ENCODE measurements at regions not wholly inside any gene's neighbourhood (a gene's known extent, or its start where the extent isn't known, plus 50 kb on each side); places are given as distances from the start of the nearest gene placed in this dataset.

- no peaks in the 10 kb centered on the region for H3K9me3 ChIP-seq (ENCODE audit: control insufficient read depth, insufficient read depth, low read depth, low read length)
- TF ChIP-seq ZNF366 (tag by site-specific recombination; conservative IDR thresholded peaks at IDR 0.05) (no peak), PRDM4 (tag by site-specific recombination; IDR thresholded peaks at IDR 0.05) (0 out of 2 replicates have a peak, but pooled peaks have one; percentile 13)
- no peak overlapping the region for H3K4me3 ChIP-seq (ENCODE audit: low read depth, low read length)
- H3K36me3 ChIP-seq (ENCODE audit: control insufficient read depth in 2 of 2, insufficient read depth in 1 of 2, low read length in 2 of 2) = no peaks in the 10 kb centered on the region
- CTCF ChIA-PET = interaction anchor here (0.6 to 1.1 kb wide), 2 partner anchors 73 to 286 kb away, joined by 3 read pairs; no protein-coding TSS in a partner anchor
- no peaks in the 10 kb centered on the region for H3K4me1 ChIP-seq (ENCODE audit: control insufficient read depth, insufficient read depth, low read length)
- POLR2A ChIA-PET = no interaction called here
- H3K27ac ChIP-seq (ENCODE audit: extremely low read depth, low read depth, low read length) = no peak overlapping the region
Observed at GRCh38 chr6:82785206-82785605, 280.4 kb downstream of the UBE3D start.

GRCh38 chr6:82786248-82786647 is 279.4 kb downstream of the UBE3D start:
- ChIA-PET CTCF (interaction anchor here (0.6 to 1.1 kb wide), 3 partner anchors 49 to 185 kb away, joined by 3 read pairs; no protein-coding TSS in a partner anchor), POLR2A (no interaction called here)
- no peaks in the 10 kb centered on the region for H3K4me1 ChIP-seq (ENCODE audit: control insufficient read depth, insufficient read depth, low read length)
- no peaks in the 10 kb centered on the region for H3K9me3 ChIP-seq (ENCODE audit: control insufficient read depth, insufficient read depth, low read depth, low read length)
- H3K27ac ChIP-seq (ENCODE audit: extremely low read depth, low read depth, low read length) = no peak overlapping the region
- no peak for TF ChIP-seq SP3 (tag by site-specific recombination; IDR thresholded peaks at IDR 0.05)
- H3K4me3 ChIP-seq (ENCODE audit: low read depth, low read length) = no peak overlapping the region
- no peaks in the 10 kb centered on the region for H3K36me3 ChIP-seq (ENCODE audit: control insufficient read depth in 2 of 2, insufficient read depth in 1 of 2, low read length in 2 of 2)

- H3K27ac ChIP-seq (ENCODE audit: extremely low read depth, low read depth, low read length) = no peak overlapping the region
- ChIA-PET POLR2A (no interaction called here), CTCF (no interaction called here)
- no peaks in the 10 kb centered on the region for H3K36me3 ChIP-seq (ENCODE audit: control insufficient read depth in 2 of 2, insufficient read depth in 1 of 2, low read length in 2 of 2)
- no peak overlapping the region for H3K4me3 ChIP-seq (ENCODE audit: low read depth, low read length)
- H3K4me1 ChIP-seq (ENCODE audit: control insufficient read depth, insufficient read depth, low read length) = no peaks in the 10 kb centered on the region
- TF ChIP-seq ZNF274 (IDR thresholded peaks at IDR 0.05; ENCODE audit: low read length) = no peak
- no peak for TF ChIP-seq ZNF274 (tag by site-specific recombination; IDR thresholded peaks at IDR 0.05; ENCODE audit: borderline replicate concordance)
- TF ChIP-seq ZNF658 (tag by site-specific recombination; IDR thresholded peaks at IDR 0.05) = no peak
- no peak for TF ChIP-seq ZNF621 (tag by site-specific recombination; IDR thresholded peaks at IDR 0.05)
- TF ChIP-seq GLIS2 (tag by site-specific recombination; IDR thresholded peaks at IDR 0.05) = no peak
- no peak for TF ChIP-seq GFI1B (tag by site-specific recombination; IDR thresholded peaks at IDR 0.05)
- TF ChIP-seq ZNF366 (tag by site-specific recombination; conservative IDR thresholded peaks at IDR 0.05) = no peak
- TF ChIP-seq ZNF521 (tag by site-specific recombination; IDR thresholded peaks at IDR 0.05) = no peak
- no peak for TF ChIP-seq ZNF324 (tag by site-specific recombination; IDR thresholded peaks at IDR 0.05)
- no peak for TF ChIP-seq ZIC2 (tag by site-specific recombination; IDR thresholded peaks at IDR 0.05)
- no peak for TF ChIP-seq ZNF558 (tag by site-specific recombination; IDR thresholded peaks at IDR 0.05)
- TF ChIP-seq ZNF664 (tag by site-specific recombination; IDR thresholded peaks at IDR 0.05) = no peak
- TF ChIP-seq ZXDB (tag by site-specific recombination; IDR thresholded peaks at IDR 0.05) = no peak
- TF ChIP-seq ZNF404 (tag by site-specific recombination; IDR thresholded peaks at IDR 0.05) = no peak
- TF ChIP-seq ATF2 (tag by site-specific recombination; IDR thresholded peaks at IDR 0.05; ENCODE audit: low read depth) = no peak
- TF ChIP-seq ZNF416 (tag by site-specific recombination; IDR thresholded peaks at IDR 0.05) = no peak
- no peaks in the 10 kb centered on the region for H3K9me3 ChIP-seq (ENCODE audit: control insufficient read depth, insufficient read depth, low read depth, low read length)
Observed at GRCh38 chr6:82795940-82796339, 269.7 kb downstream of the UBE3D start.

Data from HEK293 (cell line).